DMS53 treated with DMSO at 0.1 percent for 48 hours (cell line): ENCODE measurements at regions not wholly inside any gene's neighbourhood (a gene's known extent, or its start where the extent isn't known, plus 50 kb on each side); places are given as distances from the start of the nearest gene placed in this dataset.
"Not testable (repeated sequence)": the region's sequence is repeated elsewhere in the genome, so short reads cannot be mapped to it uniquely, and the experiment has no call there.

Experiments
- DNase-seq: peaks from one replicate; lab custom pipeline; 2025; ENCODE audit not compliant: unreplicated experiment; lab: John Stamatoyannopoulos, UW

- no peak for DNase-seq
Measured at GRCh38 chr10:28733245-28733644, 55.9 kb downstream of the BAMBI start.

- no peak for DNase-seq
Measured at GRCh38 chr10:28733647-28734046, 56.3 kb downstream of the BAMBI start.

DNA sequence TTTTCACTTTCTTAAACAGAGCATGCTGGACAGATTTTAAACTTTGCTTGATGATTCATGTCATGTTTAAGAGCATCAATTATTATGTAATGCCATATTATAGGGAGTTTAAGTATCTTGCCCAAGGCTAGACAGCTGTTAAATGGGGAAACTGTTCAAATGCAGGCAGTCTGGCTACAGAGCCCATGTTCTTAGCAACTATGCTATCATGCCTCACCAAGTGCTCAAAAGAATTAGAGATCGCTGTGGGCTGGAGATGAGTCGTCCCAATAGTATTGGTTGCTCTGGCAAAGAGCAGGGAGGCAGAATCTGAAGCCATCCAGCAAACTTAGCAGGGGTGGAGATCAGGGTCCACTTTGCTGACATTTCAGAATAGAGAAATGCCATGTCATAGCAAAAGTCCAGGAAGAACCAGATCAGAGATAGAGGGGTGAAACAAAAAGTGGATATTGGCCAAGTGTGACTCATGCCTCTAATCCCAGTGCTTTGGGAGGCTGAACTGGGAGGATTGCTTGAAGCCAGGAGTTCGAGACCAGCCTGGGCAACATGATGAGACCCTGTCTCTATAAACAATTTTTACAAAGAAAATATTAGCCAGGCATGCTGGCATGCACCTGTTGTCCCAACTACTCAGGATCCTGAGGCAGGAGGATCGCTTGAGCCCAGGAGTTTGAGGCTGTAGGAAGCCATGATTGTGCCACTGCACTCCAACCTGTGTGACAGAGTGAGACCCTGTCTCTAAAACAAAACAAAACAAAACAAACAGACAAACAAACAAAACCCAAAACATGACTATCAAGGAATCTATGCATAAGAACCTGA is 57.8 kb downstream of the BAMBI start:
- DNase-seq = no peak

DNA sequence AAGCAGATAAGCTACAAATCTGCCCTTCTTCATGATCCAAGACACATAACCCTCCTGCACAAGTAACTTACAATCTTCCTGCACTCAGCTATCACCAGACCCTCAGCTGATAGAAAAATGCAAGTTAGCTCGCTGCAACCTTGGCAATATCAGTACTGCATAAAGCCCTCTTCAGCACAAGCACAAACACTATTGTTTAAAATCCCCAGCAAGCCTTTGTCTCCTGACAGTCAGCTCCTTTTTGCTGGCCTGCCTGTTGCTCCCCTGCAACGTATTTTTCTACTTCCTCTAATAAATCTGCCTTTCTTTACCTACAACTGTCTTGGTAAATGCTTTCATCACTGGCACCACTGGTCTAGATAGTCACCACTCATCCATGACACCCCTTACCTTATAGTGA is 59.8 kb downstream of the BAMBI start:
- no peak for DNase-seq

GRCh38 chr10:28738200-28738599 is 60.9 kb downstream of the BAMBI start:
- no peak for DNase-seq

- no peak for DNase-seq
Measured at GRCh38 chr10:28743576-28743975, 66.3 kb downstream of the BAMBI start.

DNA sequence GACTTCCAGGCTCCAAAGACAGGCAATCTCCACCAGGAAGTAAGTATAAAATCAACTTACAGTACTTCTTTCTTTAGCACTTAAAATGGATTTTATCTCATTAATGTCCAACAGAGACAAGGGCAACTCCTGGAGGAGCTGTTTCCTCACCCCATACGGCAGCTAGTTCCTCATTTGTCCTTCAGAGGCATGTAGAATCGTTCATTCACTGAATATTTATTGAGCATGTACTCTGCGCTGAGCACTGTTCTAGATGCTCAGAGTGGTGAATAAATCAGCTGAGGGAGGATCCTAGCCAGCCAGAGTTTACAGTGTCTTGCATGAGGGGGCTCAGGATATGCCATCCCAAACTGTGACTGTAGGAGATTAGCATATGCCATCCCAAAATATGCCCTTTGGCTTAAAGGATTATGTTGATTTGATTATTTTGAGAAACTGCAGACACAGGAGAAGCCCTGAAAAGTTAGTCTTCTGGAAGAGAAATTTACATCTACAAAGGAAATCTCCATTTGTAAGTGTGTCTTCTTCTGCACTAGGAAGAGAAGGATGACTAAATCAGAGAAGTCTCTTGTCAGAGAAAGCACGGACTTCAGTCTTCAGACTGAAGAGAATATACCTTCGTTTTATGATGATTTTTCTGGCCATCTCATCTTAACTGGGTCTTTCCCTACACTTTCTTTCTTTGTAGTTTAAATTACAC is 66.9 kb downstream of the BAMBI start:
- DNase-seq = no peak

DNA sequence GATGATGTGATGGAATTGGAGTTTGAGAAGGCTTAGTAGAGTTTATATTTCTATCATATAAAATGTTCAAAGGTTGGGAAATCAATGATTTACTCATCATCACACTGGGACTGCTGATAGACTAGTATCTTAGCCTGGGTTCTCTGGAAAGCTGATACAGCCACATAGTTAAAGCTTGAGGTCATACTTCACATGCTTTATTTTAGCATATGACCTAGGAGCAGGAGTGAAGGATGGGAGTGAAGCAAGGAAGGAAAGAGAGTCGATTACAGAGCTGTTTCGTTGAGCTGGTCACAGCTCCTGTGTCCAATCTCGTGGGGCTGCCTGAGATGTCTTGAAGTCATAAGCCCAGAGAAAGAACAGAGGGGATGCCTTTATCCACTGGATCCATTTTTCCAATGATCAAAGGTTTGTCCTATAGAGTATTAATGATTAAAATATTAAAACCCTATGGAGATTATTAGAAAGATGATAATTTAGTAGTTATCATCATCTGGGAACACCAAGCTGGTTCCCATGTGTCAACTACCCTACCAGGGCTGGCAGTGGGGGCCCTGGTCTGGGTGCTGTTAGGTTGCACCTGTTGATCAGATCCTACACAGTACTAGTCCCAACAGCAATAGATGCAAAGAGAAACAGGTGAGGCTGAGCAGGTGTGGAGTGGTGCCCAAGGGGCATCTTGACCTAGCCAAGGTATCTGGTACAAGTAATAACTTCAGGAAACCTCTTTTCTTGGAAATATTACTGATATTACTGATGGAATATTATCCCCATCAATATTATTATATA is 77.8 kb downstream of the BAMBI start:
- DNase-seq = no peak

- no peak for DNase-seq
Measured at GRCh38 chr10:28761084-28761846, 83.9 kb downstream of the BAMBI start.

DNA sequence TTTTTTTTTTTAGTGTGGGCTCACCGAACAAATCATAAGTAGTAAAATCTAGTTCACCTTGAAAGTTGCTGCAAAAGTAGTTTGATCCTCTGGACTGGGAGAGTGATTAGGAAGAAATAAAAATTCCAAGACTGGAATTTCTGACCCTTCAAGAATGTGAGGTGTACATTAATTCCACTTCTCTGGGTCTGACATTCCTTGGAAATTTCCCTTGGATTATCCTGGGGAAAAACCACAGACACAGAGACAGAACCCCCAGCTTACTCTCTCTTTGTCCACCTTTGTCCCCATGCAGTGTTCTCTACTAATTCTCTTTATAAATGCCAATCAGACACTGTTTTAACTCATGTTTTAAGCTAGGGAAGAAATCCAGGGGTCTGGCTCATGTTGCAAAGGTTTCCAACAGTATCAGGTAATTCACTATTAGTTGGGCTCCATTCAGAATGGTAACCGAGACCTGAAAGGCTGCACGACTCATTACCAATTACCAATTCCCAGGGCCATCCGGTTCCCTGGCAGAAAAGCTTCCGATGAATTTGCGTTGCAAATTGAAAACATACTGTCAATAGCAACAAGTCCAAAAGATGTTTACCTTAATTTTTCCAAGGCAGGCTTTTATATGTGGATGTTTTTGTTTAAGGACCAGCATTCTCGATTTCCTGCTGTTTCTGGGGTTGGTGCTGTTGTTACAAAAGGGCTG is 86.3 kb downstream of the BAMBI start:
- DNase-seq = no peak

GRCh38 chr10:28765641-28766040 is 88.3 kb downstream of the BAMBI start:
- DNase-seq = no peak

DNA sequence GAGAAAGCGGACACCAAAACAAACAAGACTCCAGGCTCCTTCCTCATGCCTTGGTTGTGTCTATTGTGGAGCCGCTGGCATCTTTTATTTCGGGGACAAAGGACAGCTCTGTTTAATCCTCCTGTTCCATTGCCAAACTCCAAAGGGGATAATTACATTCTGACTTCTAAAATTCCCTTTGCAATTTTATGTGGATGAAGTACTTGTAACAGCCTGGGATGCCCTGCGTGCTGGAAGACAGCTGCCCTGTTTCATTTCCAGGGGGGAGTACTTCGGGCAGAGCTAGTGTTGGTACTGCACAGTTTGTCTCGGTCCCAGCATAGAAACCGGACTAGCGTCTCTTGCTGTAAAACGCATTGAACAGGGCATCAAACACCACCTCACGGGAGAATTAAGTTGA is 90.9 kb downstream of the BAMBI start:
- DNase-seq = peak; percentile 50

GRCh38 chr10:28769091-28769604 is 91.8 kb downstream of the BAMBI start:
- DNase-seq = peak; percentile 87

GRCh38 chr10:28771580-28772090 is 94.3 kb downstream of the BAMBI start:
- DNase-seq = not testable (repeated sequence)

DNA sequence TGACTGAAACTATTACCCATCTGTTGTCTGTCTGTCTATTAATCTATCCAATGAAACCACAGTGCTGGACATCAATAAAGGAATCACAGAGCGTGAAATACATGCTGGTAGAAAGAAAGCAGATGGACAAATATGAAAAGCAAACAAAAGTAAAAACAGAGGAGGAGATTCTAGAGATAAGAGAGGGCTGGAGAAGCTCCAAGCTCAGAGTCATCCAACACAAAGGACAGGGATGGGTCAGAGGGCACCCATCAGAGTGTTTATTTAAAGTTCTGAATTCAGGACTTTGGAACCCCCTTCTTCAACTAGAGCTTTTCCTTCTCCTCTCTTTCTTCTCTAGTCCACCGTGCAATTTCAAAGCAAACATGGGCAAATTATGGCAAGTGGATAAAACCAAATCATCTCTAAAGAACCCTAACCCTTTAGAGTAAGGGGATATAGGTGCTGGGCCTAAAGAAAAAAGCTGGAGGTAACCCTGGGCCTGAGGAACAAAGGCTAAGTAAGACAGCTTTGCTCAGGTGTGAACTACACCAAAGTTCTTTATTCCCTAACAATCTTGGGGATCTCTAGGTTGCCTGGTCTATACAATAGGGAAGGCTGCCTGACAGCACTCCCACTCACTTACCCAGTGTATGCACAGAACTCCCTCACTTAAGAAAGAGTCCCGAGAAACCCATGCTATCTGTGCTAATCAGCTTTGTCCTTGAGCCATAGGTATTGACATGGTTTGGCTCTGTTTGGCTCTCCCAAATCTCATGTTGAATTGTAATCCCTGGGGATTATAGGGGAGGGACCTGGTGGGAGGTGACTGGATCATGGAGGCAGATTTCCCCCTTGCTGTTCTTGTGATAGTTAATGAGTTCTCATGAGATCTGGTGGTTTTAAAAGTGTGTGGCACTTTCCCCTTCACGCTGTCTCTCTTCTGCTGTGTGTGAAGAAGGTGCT is 97.0 kb downstream of the BAMBI start:
- DNase-seq = peak; percentile 94

DNA sequence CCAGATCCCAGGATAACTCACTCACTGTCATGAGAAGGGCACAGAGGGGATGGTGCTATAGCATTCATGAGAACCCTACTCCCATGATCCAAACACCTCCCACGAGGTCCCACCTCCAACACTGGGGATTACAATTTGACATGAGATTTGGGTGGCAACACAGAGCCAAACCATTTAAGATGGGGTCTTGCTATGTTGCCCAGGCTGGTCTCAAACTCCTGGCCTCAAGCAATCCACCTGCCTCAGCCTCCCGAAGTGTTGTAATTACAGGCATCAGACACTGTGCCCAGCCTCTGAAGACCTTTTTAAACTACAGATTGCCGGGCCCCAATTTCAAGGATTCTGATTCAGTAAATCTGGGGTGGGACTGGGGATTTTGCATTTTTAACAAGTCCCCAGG is 98.5 kb downstream of the BAMBI start:
- DNase-seq = no peak

DNA sequence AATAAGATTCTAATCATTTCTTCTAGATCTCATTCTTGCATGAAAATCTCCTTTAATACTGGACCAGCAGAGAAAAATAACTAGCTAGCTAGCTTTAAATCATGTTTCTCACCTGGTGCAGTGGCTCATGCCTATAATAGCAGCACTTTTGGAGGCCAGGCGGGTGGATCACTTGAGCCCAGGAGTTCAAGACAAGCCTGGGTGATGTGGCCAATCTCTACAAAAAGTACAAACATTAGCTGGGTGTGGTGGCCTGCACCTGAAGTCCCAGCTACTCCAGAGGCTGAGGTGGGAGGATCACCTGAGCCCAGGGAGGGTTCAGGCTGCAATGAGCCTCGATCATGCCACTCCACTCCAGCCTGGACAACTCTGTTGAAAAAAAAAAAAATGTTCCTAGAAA is 99.2 kb downstream of the BAMBI start:
- DNase-seq = no peak

GRCh38 chr10:28777911-28778310 is 100.6 kb downstream of the BAMBI start:
- no peak for DNase-seq

GRCh38 chr10:28778524-28778923 is 101.2 kb downstream of the BAMBI start:
- peak; percentile 52 for DNase-seq
